ENCODE measurements at regions not wholly inside any gene's neighbourhood (a gene's known extent, or its start where the extent isn't known, plus 50 kb on each side); places are given as distances from the start of the nearest gene placed in this dataset.

DNA sequence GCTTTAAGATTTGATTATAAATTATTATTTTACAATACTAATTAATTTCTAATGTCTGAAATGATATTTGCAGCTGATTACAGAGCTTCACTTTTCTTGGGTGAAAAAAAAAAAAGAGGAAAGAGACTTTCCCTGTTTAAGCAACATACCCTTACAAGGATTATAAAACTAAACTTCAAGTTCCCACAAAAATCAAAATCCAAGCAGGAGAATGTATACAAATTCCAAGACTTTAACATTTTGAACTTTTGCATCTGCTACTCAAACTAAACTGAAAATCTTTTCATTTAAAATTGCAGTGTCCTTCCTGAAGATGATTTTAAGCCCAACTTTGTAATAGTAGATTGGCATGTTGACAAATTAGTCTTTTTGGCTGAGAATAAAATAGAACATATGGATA lies 742.4 kb upstream of the INTU start:
- no peak overlapping the region for H3K9ac ChIP-seq (ENCODE audit: low read length in 3 of 3)
- H3K27me3 ChIP-seq (ENCODE audit: control insufficient read depth, insufficient read depth, low read length): no peaks in the 10 kb centered on the region
- TF ChIP-seq, protein P1, sequence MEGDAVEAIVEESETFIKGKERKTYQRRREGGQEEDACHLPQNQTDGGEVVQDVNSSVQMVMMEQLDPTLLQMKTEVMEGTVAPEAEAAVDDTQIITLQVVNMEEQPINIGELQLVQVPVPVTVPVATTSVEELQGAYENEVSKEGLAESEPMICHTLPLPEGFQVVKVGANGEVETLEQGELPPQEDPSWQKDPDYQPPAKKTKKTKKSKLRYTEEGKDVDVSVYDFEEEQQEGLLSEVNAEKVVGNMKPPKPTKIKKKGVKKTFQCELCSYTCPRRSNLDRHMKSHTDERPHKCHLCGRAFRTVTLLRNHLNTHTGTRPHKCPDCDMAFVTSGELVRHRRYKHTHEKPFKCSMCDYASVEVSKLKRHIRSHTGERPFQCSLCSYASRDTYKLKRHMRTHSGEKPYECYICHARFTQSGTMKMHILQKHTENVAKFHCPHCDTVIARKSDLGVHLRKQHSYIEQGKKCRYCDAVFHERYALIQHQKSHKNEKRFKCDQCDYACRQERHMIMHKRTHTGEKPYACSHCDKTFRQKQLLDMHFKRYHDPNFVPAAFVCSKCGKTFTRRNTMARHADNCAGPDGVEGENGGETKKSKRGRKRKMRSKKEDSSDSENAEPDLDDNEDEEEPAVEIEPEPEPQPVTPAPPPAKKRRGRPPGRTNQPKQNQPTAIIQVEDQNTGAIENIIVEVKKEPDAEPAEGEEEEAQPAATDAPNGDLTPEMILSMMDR (IDR thresholded peaks at IDR 0.05; ENCODE audit: borderline replicate concordance, extremely low read depth, insufficient read depth): no peak
- no peaks in the 10 kb centered on the region for H3K36me3 ChIP-seq (ENCODE audit: control insufficient read depth in 2 of 3, insufficient read depth in 3 of 3, low read length in 3 of 3)
- no peak overlapping the region for H3K27ac ChIP-seq (ENCODE audit: low read depth in 2 of 2, low read length in 2 of 2)
- DNase-seq: no peak
- H3K4me1 ChIP-seq (ENCODE audit: control insufficient read depth in 2 of 3, insufficient read depth in 2 of 3, low read depth in 1 of 3, low read length in 3 of 3): no peaks in the 10 kb centered on the region
- H3K9me3 ChIP-seq (ENCODE audit: control insufficient read depth in 2 of 3, insufficient read depth in 1 of 3, low read length in 3 of 3): no peaks in the 10 kb centered on the region
- intact Hi-C loops (cut with DNase I): no loop called here
- H3K4me3 ChIP-seq (ENCODE audit: low read length in 3 of 3): no peak overlapping the region
- no peak for FAIRE-seq

DNA sequence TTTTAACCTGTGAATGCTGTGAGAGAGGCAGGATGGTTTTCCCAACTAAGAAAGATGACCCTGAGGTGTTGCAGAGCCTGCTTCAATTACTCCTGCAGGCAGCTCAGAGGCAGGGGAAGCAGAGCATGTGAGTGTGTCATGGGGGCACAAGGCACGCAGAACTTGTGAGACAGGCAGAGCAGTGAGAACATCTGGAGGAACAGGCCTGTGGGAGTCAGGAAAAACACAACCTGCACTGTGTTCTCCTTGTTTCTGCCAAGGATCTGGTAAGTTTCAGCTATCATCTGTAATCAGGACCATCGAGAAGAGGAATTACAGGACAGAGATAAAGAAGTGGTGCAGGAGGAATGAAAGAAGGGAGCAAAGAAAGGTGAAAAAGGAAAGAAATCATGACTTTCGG lies 741.8 kb upstream of the INTU start:
- no peak for FAIRE-seq

GRCh38 chr4:126894963-126895362 lies 737.8 kb upstream of the INTU start:
- Histone ChIP-seq H3K27me3 (ENCODE audit: control insufficient read depth, insufficient read depth, low read length) (no peaks in the 10 kb centered on the region), H3K4me3 (ENCODE audit: low read length in 3 of 3) (no peak overlapping the region), H3K27ac (ENCODE audit: low read depth in 2 of 2, low read length in 2 of 2) (no peak overlapping the region), H3K36me3 (ENCODE audit: control insufficient read depth in 2 of 3, insufficient read depth in 3 of 3, low read length in 3 of 3) (no peaks in the 10 kb centered on the region), H3K9ac (ENCODE audit: low read length in 3 of 3) (no peak overlapping the region), H3K4me1 (ENCODE audit: control insufficient read depth in 2 of 3, insufficient read depth in 2 of 3, low read depth in 1 of 3, low read length in 3 of 3) (no peaks in the 10 kb centered on the region), H3K9me3 (ENCODE audit: control insufficient read depth in 2 of 3, insufficient read depth in 1 of 3, low read length in 3 of 3) (no peaks in the 10 kb centered on the region)
- FAIRE-seq (no peak), DNase-seq (no peak)
- intact Hi-C loops (cut with DNase I): no loop called here
- TF ChIP-seq, protein P1 (IDR thresholded peaks at IDR 0.05; ENCODE audit: borderline replicate concordance, extremely low read depth, insufficient read depth): no peak

More for the DNA sequence above, 741.8 kb upstream of the INTU start:
- Histone ChIP-seq H3K9me3 (ENCODE audit: control insufficient read depth in 2 of 3, insufficient read depth in 1 of 3, low read length in 3 of 3) (no peaks in the 10 kb centered on the region), H3K4me3 (ENCODE audit: low read length in 3 of 3) (no peak overlapping the region), H3K4me1 (ENCODE audit: control insufficient read depth in 2 of 3, insufficient read depth in 2 of 3, low read depth in 1 of 3, low read length in 3 of 3) (no peaks in the 10 kb centered on the region), H3K9ac (ENCODE audit: low read length in 3 of 3) (no peak overlapping the region), H3K36me3 (ENCODE audit: control insufficient read depth in 2 of 3, insufficient read depth in 3 of 3, low read length in 3 of 3) (no peaks in the 10 kb centered on the region), H3K27ac (ENCODE audit: low read depth in 2 of 2, low read length in 2 of 2) (no peak overlapping the region), H3K27me3 (ENCODE audit: control insufficient read depth, insufficient read depth, low read length) (no peaks in the 10 kb centered on the region)
- TF ChIP-seq, protein P1 (IDR thresholded peaks at IDR 0.05; ENCODE audit: borderline replicate concordance, extremely low read depth, insufficient read depth): no peak
- peak in 4 of 5 donors; percentile 29 to 60 (median 36) for DNase-seq
- intact Hi-C loops (cut with DNase I): no loop called here

- Histone ChIP-seq H3K27me3 (ENCODE audit: control insufficient read depth, insufficient read depth, low read length) (no peaks in the 10 kb centered on the region), H3K4me1 (ENCODE audit: control insufficient read depth in 2 of 3, insufficient read depth in 2 of 3, low read depth in 1 of 3, low read length in 3 of 3) (no peaks in the 10 kb centered on the region), H3K36me3 (ENCODE audit: control insufficient read depth in 2 of 3, insufficient read depth in 3 of 3, low read length in 3 of 3) (no peaks in the 10 kb centered on the region), H3K9me3 (ENCODE audit: control insufficient read depth in 2 of 3, insufficient read depth in 1 of 3, low read length in 3 of 3) (no peaks in the 10 kb centered on the region), H3K9ac (ENCODE audit: low read length in 3 of 3) (no peak overlapping the region), H3K4me3 (ENCODE audit: low read length in 3 of 3) (no peak overlapping the region), H3K27ac (ENCODE audit: low read depth in 2 of 2, low read length in 2 of 2) (no peak overlapping the region)
- FAIRE-seq (no peak), DNase-seq (no peak)
- TF ChIP-seq, protein P1 (IDR thresholded peaks at IDR 0.05; ENCODE audit: borderline replicate concordance, extremely low read depth, insufficient read depth): no peak
- intact Hi-C loops (cut with DNase I): no loop called here
Observed at GRCh38 chr4:126895988-126896570, 736.7 kb upstream of the INTU start.

Measured in kidney (tissue), 13 donors.